CD4-positive, alpha-beta T cell treated with Interleukin-15 for 1 hour (primary cell): ENCODE measurements at regions not wholly inside any gene's neighbourhood (a gene's known extent, or its start where the extent isn't known, plus 50 kb on each side); places are given as distances from the start of the nearest gene placed in this dataset.
"Not testable (repeated sequence)": the region's sequence is repeated elsewhere in the genome, so short reads cannot be mapped to it uniquely, and the experiment has no call there.

Experiments
- DNase-seq: peaks from one replicate; pipeline ENCODE4 v3.0.0-alpha.2; 2020

GRCh38 chr3:156050918-156051317, 69.5 kb upstream of the KCNAB1 start:
- DNase-seq = no peak

- no peak for DNase-seq
Observed at GRCh38 chr3:156051651-156052050, 68.7 kb upstream of the KCNAB1 start.

DNA sequence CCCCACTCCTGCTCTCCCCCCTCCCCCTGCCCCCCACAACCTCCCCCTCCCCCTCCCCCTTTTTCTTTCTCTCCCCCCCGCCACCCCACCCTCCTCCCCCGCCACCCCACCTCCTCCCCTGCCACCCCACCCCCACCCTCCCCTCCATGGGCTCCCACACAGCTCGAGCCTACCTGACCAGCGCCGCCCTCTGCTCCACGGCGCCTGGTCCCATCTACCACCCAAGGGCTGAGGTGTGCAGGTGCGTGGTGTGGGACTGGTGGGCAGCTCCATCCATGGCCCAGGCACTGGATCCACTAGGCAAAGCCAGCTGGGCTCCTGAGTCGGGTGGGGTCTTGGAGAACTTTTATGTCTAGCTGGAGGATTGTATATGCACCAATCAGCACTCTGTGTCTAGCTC, 68.3 kb upstream of the KCNAB1 start:
- DNase-seq = no peak

DNA sequence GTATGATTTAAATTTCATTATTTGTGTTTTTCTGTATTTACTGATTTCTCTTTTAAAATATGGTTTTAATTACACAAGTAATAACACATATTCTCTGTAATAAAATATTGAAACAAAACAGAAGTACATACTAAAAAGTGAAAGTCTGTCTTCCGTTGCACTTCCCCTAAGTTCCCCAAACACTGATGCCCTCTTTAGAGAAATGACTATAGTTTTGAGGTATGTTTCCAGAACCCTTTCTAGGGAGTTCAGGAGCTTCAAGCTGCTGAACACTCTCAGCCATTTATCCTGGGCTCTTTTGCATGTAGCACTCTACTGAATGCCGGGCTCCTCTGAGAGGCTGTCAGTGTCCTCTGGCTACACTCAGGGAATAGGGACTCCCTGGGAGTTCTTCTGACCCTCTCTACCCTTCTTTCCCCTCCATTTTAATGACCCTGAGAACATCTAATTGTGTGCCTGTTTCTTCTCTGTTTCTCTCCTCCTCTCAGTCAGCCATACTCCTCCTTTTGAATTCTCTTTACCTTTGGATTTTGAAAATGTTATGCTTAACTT, 60.4 kb upstream of the KCNAB1 start:
- DNase-seq = no peak

- not testable (repeated sequence) for DNase-seq
Observed at GRCh38 chr3:156068151-156068550, 52.2 kb upstream of the KCNAB1 start.

- DNase-seq = no peak
Observed at GRCh38 chr3:156070028-156070427, 50.4 kb upstream of the KCNAB1 start.
